ENCODE measurements at regions not wholly inside any gene's neighbourhood (a gene's known extent, or its start where the extent isn't known, plus 50 kb on each side); places are given as distances from the start of the nearest gene placed in this dataset.

GRCh38 chr3:87349833-87350232 is 73.4 kb upstream of the POU1F1 start:
- TF ChIP-seq POLR2A (conservative IDR thresholded peaks at IDR 0.05) = no peak
- no peak for TF ChIP-seq POLR2AphosphoS5 (IDR thresholded peaks at IDR 0.05; ENCODE audit: control insufficient read depth, insufficient read depth, low read depth, low read length)
